ENCODE measurements at regions not wholly inside any gene's neighbourhood (a gene's known extent, or its start where the extent isn't known, plus 50 kb on each side); places are given as distances from the start of the nearest gene placed in this dataset.

GRCh38 chr2:64260093-64260803 is 116.0 kb upstream of the PELI1 start:
- TF ChIP-seq, protein P1, sequence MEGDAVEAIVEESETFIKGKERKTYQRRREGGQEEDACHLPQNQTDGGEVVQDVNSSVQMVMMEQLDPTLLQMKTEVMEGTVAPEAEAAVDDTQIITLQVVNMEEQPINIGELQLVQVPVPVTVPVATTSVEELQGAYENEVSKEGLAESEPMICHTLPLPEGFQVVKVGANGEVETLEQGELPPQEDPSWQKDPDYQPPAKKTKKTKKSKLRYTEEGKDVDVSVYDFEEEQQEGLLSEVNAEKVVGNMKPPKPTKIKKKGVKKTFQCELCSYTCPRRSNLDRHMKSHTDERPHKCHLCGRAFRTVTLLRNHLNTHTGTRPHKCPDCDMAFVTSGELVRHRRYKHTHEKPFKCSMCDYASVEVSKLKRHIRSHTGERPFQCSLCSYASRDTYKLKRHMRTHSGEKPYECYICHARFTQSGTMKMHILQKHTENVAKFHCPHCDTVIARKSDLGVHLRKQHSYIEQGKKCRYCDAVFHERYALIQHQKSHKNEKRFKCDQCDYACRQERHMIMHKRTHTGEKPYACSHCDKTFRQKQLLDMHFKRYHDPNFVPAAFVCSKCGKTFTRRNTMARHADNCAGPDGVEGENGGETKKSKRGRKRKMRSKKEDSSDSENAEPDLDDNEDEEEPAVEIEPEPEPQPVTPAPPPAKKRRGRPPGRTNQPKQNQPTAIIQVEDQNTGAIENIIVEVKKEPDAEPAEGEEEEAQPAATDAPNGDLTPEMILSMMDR (conservative IDR thresholded peaks at IDR 0.05 in 1 of 2, IDR thresholded peaks at IDR 0.05 in 1 of 2; ENCODE audit: low read depth in 1 of 2, low read length in 2 of 2) = no peak
- TF ChIP-seq EZH2 (IDR thresholded peaks at IDR 0.05; ENCODE audit: low read length, missing control alignments) = no peak

All from fibroblast of lung (primary cell).